Breast epithelium (tissue), 4 donors: ENCODE measurements at regions not wholly inside any gene's neighbourhood (a gene's known extent, or its start where the extent isn't known, plus 50 kb on each side); places are given as distances from the start of the nearest gene placed in this dataset.
A peak's percentile ranks its signal among the peaks of the same experiment; 100 is the strongest.

Experiments used
- DNase-seq, 2 donors: peaks; one replicate each; pipeline ENCODE4 v3.0.0-alpha.2; 2019; ENCODE audit warnings: low spot score in 2 of 2
- H3K27ac ChIP-seq, 2 donors: fragments of 200-600 bp; sonication (generic) in 1 of 2; one replicate each; pipeline ENCODE4 v1.5.1; 2016 to 2019; ENCODE audit warnings: mild to moderate bottlenecking in 1 of 2
- H3K27me3 ChIP-seq, 2 donors: fragments of 200-600 bp; sonication (generic) in 1 of 2; one replicate each; pipeline versions ENCODE4 v1.5.1 to v1.6.0; 2017 to 2019; ENCODE audit warnings: control low read depth in 1 of 2, mild to moderate bottlenecking in 1 of 2
- H3K36me3 ChIP-seq: fragments of 200-600 bp; one replicate; pipeline ENCODE4 v1.5.1; 2019
- H3K4me1 ChIP-seq, 2 donors: fragments of 200-600 bp; sonication (generic); one replicate each; pipeline ENCODE4 v1.5.1; 2016 to 2019; ENCODE audit warnings: control low read depth in 1 of 2
- H3K4me3 ChIP-seq, 3 donors: fragments of 200-600 bp; sonication (generic); 1 replicate in 2 of 3; 2 replicates in 1 of 3; pipeline ENCODE4 v1.5.1; 2016 to 2019; ENCODE audit warnings: mild to moderate bottlenecking in 3 of 3, moderate library complexity in 2 of 3
- H3K9me3 ChIP-seq, 2 donors: fragments of 200-600 bp; sonication (generic) in 1 of 2; one replicate each; pipeline ENCODE4 v1.5.1; 2016 to 2019; ENCODE audit warnings: control low read depth in 1 of 2
- CTCF ChIP-seq, 3 donors: fragments of 450-650 bp; IDR thresholded peaks; one replicate each; pipeline ENCODE4 v1.5.1; 2016 to 2017; ENCODE audit warnings: antibody characterized with exemption in 3 of 3, mild to moderate bottlenecking in 3 of 3, moderate library complexity in 3 of 3
- POLR2A ChIP-seq: fragments of 450-650 bp; IDR thresholded peaks from one replicate; pipeline ENCODE4 v1.6.1; 2016; ENCODE audit warnings: antibody characterized with exemption, mild to moderate bottlenecking, moderate library complexity
- POLR2AphosphoS5 ChIP-seq, 3 donors: sonication (generic); formaldehyde crosslinking; IDR thresholded peaks; one replicate each; pipeline ENCODE4 v1.6.1; 2017; ENCODE audit warnings: antibody characterized with exemption in 3 of 3
- intact Hi-C: fragments of 100-400 bp; cut with DNase I; formaldehyde crosslinking; loops from one replicate; pipeline ENCODE4 v1.15.1; 2023; ENCODE audit warnings: low total_unique reads

- intact Hi-C loops: loop anchor here (10.0 kb wide), 1 partner anchor 262 kb away; no protein-coding TSS in a partner anchor
- no peaks in the 10 kb centered on the region for H3K36me3 ChIP-seq
- no peak overlapping the region for H3K27ac ChIP-seq
- H3K4me3 ChIP-seq: peak overlapping the region in 1 of 3 donors; percentile 32
- H3K27me3 ChIP-seq: peaks cover 0 to 3% of the 10 kb centered on the region in 2 donors
- H3K9me3 ChIP-seq: no peaks in the 10 kb centered on the region
- H3K4me1 ChIP-seq: no peaks in the 10 kb centered on the region
- TF ChIP-seq CTCF (IDR thresholded peaks at IDR 0.05) (peak; percentile 99 to 100 (median 99)), POLR2AphosphoS5 (IDR thresholded peaks at IDR 0.05) (no peak)
- DNase-seq: peak; percentile 64 to 85
Measured at GRCh38 chr13:99436686-99437416, 64.4 kb upstream of the TM9SF2 start.

- intact Hi-C loops: loop anchor here (10.0 kb wide), 1 partner anchor 264 kb away; no protein-coding TSS in a partner anchor
- DNase-seq: no peak
Measured at GRCh38 chr13:99439048-99439447, 62.2 kb upstream of the TM9SF2 start.

GRCh38 chr13:99439850-99440604 lies 61.2 kb upstream of the TM9SF2 start:
- intact Hi-C loops: loop anchor here (10.0 kb wide), 1 partner anchor 265 kb away; no protein-coding TSS in a partner anchor
- no peak overlapping the region for H3K27ac ChIP-seq
- H3K4me3 ChIP-seq: no peak overlapping the region
- H3K9me3 ChIP-seq: no peaks in the 10 kb centered on the region
- no peak for TF ChIP-seq POLR2A
- TF ChIP-seq CTCF (IDR thresholded peaks at IDR 0.05): no peak
- H3K36me3 ChIP-seq: no peaks in the 10 kb centered on the region
- DNase-seq: no peak
- H3K4me1 ChIP-seq: no peaks in the 10 kb centered on the region
- H3K27me3 ChIP-seq: peaks cover 0 to 3% of the 10 kb centered on the region in 2 donors

More at GRCh38 chr13:99439048-99439447, 62.2 kb upstream of the TM9SF2 start:
- H3K9me3 ChIP-seq: no peaks in the 10 kb centered on the region
- TF ChIP-seq POLR2AphosphoS5 (IDR thresholded peaks at IDR 0.05) (no peak), CTCF (IDR thresholded peaks at IDR 0.05) (no peak), POLR2A (no peak)
- no peaks in the 10 kb centered on the region for H3K36me3 ChIP-seq
- no peaks in the 10 kb centered on the region for H3K4me1 ChIP-seq
- no peak overlapping the region for H3K27ac ChIP-seq
- no peak overlapping the region for H3K4me3 ChIP-seq
- peaks cover 0 to 3% of the 10 kb centered on the region in 2 donors for H3K27me3 ChIP-seq

- H3K4me1 ChIP-seq: no peaks in the 10 kb centered on the region
- no peak for DNase-seq
- TF ChIP-seq POLR2AphosphoS5 (IDR thresholded peaks at IDR 0.05) (no peak), POLR2A (no peak), CTCF (IDR thresholded peaks at IDR 0.05) (peak; percentile 84 to 89 (median 85))
- H3K27me3 ChIP-seq: peaks cover 0 to 3% of the 10 kb centered on the region in 2 donors
- intact Hi-C loops: no loop called here
- no peak overlapping the region for H3K27ac ChIP-seq
- no peaks in the 10 kb centered on the region for H3K9me3 ChIP-seq
- H3K4me3 ChIP-seq: no peak overlapping the region
- H3K36me3 ChIP-seq: no peaks in the 10 kb centered on the region
Measured at GRCh38 chr13:99442273-99442895, 58.9 kb upstream of the TM9SF2 start.
